SK-N-MC (cell line): ENCODE measurements at regions not wholly inside any gene's neighbourhood (a gene's known extent, or its start where the extent isn't known, plus 50 kb on each side); places are given as distances from the start of the nearest gene placed in this dataset.

Source experiments
- EZH2 ChIP-seq: fragments of 200-600 bp; sonication (generic); IDR thresholded peaks from one replicate; pipeline ENCODE4 v1.6.1; 2017; ENCODE audit warnings: antibody characterized with exemption
- POLR2AphosphoS5 ChIP-seq: IDR thresholded peaks from 2 replicates; pipeline ENCODE4 v1.6.1; 2012; ENCODE audit warnings: mild to moderate bottlenecking, low read depth, low read length, borderline replicate concordance

GRCh38 chr9:14487547-14488185 is 173.7 kb upstream of the NFIB start:
- no peak for TF ChIP-seq POLR2AphosphoS5
- TF ChIP-seq EZH2, result no peak
